RWPE1 (cell line): ENCODE measurements at regions not wholly inside any gene's neighbourhood (a gene's known extent, or its start where the extent isn't known, plus 50 kb on each side); places are given as distances from the start of the nearest gene placed in this dataset.

ENCODE experiments used
- CTCF ChIA-PET: fragments of 350-600 bp; sonication (Branson Sonifier 250); formaldehyde crosslinking; extraction: SDS; loops from one replicate; lab custom pipeline; 2021; lab: Yijun Ruan, JAX
- POLR2A ChIA-PET: fragments of 400-600 bp; formaldehyde crosslinking; extraction: SDS; loops from one replicate; lab custom pipeline; 2020; ENCODE audit warnings: antibody characterized with exemption; ENCODE audit not compliant: low non-redundant PET; lab: Yijun Ruan, JAX
- DNase-seq: peaks from one replicate; pipeline ENCODE4 v3.0.0; 2012; ENCODE audit warnings: low spot score
- H3K27ac ChIP-seq: fragments of 450-650 bp; 2 replicates; pipeline ENCODE4 v1.5.1; 2017
- TF ChIP-seq, protein P1 (sequence below): fragments of 450-650 bp; conservative IDR thresholded peaks from 2 replicates; pipeline ENCODE4 v1.5.1; 2017; ENCODE audit warnings: low read depth, mild to moderate bottlenecking

- TF ChIP-seq, protein P1, sequence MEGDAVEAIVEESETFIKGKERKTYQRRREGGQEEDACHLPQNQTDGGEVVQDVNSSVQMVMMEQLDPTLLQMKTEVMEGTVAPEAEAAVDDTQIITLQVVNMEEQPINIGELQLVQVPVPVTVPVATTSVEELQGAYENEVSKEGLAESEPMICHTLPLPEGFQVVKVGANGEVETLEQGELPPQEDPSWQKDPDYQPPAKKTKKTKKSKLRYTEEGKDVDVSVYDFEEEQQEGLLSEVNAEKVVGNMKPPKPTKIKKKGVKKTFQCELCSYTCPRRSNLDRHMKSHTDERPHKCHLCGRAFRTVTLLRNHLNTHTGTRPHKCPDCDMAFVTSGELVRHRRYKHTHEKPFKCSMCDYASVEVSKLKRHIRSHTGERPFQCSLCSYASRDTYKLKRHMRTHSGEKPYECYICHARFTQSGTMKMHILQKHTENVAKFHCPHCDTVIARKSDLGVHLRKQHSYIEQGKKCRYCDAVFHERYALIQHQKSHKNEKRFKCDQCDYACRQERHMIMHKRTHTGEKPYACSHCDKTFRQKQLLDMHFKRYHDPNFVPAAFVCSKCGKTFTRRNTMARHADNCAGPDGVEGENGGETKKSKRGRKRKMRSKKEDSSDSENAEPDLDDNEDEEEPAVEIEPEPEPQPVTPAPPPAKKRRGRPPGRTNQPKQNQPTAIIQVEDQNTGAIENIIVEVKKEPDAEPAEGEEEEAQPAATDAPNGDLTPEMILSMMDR, result no peak
- DNase-seq, result no peak
- POLR2A ChIA-PET, result no interaction called here
- CTCF ChIA-PET, result interaction anchor here (0.6 kb wide), 2 partner anchors 75 to 469 kb away, joined by 3 read pairs; no protein-coding TSS in a partner anchor
- H3K27ac ChIP-seq, result no peak overlapping the region
These were observed 77.0 kb upstream of the ADAMTS19 start for GRCh38 chr5:129382921-129383672.

- TF ChIP-seq, protein P1, result no peak
- ChIA-PET POLR2A (no interaction called here), CTCF (no interaction called here)
- H3K27ac ChIP-seq, result no peak overlapping the region
- DNase-seq, result no peak
These were observed 75.9 kb upstream of the ADAMTS19 start for GRCh38 chr5:129384193-129384592.

DNA sequence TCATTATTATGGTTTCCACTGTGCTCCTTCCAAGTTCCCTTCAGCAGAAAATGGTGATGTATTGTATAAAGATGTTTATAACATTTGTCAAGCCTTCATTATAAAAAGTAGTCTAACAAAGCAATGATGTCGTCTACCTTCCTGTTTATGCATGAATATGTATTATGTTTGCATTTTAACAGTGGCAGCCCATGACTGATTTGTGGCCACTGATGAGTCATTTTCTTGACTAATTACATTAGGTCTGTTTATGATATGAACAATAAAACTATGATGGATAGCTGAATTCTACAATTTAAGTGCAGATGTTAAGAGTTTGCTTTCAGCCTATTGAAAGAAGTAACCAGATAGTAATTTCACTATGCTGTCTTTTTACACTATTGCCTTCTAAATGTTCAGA is 75.4 kb upstream of the ADAMTS19 start:
- no peak for DNase-seq
- CTCF ChIA-PET, result interaction anchor here (0.8 kb wide), 1 partner anchor 289 kb away, joined by 3 read pairs; no protein-coding TSS in a partner anchor
- POLR2A ChIA-PET, result no interaction called here
- H3K27ac ChIP-seq, result no peak overlapping the region
- TF ChIP-seq, protein P1, result no peak

DNA sequence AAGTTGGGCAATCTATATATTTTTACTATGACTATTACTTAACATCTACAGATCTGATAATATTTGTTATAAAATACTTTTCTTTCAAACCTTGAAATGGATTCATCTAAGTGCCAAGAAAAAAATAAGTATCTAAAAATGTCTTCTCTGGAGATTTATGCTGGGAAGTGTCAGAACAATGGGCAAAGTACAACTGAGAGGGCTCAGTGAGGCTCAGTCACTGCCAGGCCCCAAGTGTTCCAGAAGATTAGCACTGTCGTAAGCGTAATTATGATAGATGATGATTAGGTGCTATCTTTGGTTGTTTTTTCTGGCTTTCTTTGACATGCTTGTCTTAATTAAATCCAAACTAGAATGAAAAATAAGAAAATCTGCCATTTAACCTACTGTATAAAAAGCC is 72.2 kb upstream of the ADAMTS19 start:
- no peak overlapping the region for H3K27ac ChIP-seq
- CTCF ChIA-PET, result no interaction called here
- TF ChIP-seq, protein P1, result no peak
- no peak for DNase-seq
- POLR2A ChIA-PET, result no interaction called here

GRCh38 chr5:129392681-129393080 is 67.4 kb upstream of the ADAMTS19 start:
- H3K27ac ChIP-seq, result no peak overlapping the region
- DNase-seq, result no peak
- TF ChIP-seq, protein P1, result no peak
- POLR2A ChIA-PET, result no interaction called here
- CTCF ChIA-PET, result no interaction called here

DNA sequence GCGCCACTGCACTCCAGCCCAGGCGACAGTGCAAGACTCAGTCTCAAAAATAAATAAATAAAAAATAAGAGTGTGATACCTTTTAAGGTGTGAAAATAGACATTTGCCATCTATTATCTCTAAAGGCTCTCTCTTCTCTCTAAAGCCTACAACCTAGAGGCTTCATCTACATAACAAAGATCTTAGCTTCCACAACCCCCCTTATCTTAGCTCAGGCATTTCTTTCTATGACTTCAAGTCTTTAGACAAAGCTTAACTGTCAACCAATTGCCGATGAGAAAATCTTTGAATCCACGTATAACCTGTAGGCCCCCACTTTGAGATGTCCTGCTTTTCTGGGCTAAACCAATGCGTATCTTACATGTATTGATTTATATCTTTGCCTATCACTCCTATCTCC is 64.9 kb upstream of the ADAMTS19 start:
- TF ChIP-seq, protein P1, result no peak
- no peak for DNase-seq
- ChIA-PET POLR2A (no interaction called here), CTCF (interaction anchor here (0.5 kb wide), 1 partner anchor 489 kb away, joined by 3 read pairs; no protein-coding TSS in a partner anchor)
- H3K27ac ChIP-seq, result no peak overlapping the region
